Stimulated activated CD4-positive, alpha-beta T cell treated with anti-CD3 and anti-CD28 coated beads, TNF-alpha, amount 100 ng/mL, for 24 hours (primary cell): ENCODE measurements at regions not wholly inside any gene's neighbourhood (a gene's known extent, or its start where the extent isn't known, plus 50 kb on each side); places are given as distances from the start of the nearest gene placed in this dataset.
"Not testable (repeated sequence)": the region's sequence is repeated elsewhere in the genome, so short reads cannot be mapped to it uniquely, and the experiment has no call there.

Source experiments
- DNase-seq, 3 experiments: peaks; one replicate each; pipeline ENCODE4 v3.0.0-alpha.2; 2020; ENCODE audit warnings: low read depth in 3 of 3

DNA sequence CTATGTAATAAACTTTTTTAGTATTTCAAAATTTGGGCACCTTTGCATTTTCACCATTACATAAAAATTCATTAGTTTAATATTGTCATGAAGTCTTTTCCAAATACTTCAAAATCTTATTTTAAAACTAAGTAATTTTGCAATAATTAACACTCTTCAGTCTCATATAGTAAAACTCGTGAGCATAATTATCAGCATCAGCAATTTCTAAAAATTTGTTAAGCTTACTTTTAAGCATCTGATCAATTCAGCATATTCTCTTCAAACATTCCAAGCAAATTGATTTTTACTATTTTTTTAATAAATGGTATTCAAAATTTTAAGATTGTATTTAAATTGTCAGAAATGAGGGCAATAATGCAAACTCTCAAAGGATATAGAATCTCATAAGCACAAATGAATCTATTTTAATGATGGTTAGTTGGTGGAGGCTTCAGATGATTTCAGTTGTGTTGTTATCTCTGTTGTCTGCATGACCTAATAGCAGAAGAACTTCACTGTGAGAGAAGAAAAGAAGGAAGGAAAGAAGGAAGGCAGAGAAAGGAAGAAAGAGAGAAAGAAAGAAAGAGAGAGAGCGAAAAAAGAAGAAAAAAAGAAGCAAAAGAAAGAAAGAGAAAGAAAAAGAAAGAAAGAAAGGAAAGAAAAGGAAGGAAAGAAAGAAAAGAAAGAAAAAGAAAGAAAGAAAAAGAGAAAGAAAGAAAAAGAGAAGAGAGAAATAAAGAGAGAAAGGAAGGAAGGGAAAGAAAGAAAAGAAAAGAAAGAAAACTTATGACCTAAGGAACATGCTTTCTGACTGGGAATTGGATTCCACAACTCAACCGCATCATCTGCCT is 860.5 kb downstream of the NCAM2 start:
- DNase-seq = no peak

DNA sequence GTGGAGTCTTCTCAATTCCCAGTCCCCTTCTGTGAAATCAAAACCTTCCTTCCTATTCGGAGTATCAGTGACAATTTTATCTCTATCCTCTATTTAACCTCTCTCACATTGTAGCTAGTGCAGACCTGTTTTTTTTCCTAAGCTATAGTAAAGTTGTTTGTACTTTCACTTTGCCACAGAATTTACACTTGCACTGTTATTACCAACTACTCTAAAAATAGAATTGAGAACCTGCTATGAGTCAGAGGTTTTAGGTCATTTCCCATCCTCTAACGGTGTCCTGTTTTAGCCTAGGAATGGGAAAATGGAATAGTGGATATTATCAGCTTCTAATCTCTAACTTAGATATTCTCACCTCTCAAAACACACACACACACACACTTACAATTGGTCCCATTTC is 862.7 kb downstream of the NCAM2 start:
- no peak for DNase-seq

DNA sequence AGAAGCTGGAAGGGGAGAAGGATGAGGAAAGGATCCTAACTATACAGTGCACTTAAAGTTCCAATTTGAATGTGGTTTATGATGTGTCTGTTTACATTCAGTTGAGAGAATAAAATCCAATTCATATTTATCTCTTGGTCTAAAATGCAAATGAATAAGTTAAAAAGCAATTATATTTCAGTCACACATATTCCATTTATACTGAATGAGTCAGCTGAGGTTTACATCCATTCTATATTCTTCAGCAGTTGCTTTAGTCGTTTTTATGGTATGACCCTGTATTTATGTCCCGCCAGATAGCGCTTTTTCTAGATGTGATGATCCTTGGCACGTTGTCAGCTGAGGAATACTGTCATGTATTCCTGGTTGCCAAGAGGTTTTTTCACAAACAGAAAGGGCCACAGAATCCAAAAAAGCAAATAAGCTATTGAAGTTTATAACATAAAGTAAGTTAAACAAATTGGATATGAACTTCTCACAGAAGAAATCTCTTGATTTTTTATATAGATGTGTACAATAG is 866.2 kb downstream of the NCAM2 start:
- no peak for DNase-seq

DNA sequence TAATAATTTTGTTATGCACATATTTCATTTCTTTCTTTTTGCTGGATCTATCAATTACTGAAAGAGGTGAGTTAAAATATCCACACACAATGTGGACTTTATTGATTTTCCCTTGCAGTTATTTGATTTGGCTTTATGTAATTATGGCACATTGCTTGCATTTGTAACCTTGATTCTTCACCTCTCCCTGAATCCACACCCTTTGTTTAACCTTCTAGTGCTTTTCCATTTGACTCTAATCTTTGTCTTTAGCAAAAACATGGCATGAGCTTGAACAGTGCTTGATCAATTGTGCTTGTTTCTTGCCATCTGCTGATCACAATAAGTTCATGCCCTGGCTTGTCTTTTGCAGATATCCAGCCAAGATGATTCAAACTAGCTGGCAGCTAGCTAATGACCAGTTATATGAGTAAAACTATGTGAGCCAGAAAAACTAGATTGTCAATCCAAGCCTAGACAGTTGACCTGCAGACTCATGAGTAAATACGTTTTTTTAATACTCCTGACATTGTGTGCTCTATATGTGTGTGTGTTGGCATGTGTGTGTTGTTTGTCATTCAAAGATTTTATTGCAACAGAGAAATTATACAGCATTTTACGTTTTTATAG is 899.2 kb downstream of the NCAM2 start:
- no peak for DNase-seq

DNA sequence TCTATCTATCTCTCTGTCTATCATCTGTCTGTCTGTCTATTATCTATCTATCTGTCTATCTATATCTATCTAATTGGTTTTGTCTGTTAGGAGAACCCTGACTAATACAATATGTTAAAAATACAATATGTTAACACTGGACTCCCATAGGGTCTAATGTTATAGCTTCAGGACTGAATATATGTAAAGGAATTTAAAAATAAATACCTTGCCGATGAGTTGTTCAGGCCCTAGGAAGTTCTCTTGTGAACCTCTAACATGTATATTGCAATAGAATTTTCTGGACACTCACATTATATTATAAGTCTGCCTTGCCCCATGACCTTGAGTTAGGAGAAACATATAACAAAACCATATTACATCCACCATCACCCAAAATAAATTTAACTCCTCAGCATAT is 900.6 kb downstream of the NCAM2 start:
- no peak for DNase-seq

DNA sequence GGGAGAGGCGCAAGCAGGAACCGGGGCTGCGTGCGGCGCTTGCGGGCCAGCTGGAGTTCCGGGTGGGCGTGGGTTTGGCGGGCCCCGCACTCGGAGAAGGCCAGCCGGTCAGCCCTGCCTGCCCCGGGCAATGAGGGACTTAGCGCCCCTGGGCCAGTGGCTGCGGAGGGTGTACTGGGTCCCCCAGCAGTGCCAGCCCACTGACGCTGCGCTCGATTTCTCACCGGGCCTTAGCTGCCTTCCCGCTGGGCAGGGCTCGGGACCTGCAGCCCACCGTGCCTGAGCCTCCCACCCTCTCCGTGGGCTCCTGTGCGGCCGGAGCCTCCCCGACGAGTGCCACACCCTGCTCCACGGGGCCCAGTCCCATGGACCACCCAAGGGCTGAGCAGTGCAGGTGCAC is 904.2 kb downstream of the NCAM2 start:
- not testable (repeated sequence) for DNase-seq

DNA sequence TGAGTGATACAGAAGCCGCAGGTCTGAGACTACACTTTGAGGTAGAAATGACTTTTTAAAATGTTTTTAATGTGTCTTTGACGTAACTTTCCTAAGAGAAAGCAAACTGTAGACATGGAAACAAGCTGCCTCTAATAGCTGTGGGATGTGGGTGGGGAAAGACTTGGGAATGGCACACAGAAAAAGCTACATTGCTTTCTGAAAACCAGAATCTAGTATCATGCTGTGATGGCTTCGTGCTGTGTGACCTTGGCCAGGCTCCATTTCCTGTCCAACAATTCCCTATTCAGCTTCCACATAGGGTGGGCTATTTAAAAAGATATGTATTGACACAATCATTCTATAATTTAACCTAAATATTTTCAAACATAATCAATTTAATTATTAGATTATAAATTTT is 909.1 kb downstream of the NCAM2 start:
- DNase-seq = no peak

DNA sequence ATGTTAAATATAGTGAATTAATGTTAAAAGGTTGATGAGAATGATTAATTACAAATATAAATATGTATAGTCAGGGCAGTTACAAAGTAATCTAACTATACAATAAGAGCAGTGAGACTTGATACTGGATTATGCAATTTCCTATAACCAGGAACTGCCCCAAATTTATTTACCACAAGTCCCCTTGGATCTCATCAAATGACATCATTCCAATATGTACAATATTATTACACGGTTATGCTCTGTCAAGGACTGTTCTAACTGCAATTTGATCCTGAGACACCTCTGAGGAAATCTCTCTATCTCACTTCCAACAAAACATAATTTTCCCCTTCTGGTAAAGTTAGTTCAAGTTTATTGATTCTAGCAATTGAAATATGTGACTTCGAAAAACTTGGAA is 917.6 kb downstream of the NCAM2 start:
- DNase-seq = no peak

DNA sequence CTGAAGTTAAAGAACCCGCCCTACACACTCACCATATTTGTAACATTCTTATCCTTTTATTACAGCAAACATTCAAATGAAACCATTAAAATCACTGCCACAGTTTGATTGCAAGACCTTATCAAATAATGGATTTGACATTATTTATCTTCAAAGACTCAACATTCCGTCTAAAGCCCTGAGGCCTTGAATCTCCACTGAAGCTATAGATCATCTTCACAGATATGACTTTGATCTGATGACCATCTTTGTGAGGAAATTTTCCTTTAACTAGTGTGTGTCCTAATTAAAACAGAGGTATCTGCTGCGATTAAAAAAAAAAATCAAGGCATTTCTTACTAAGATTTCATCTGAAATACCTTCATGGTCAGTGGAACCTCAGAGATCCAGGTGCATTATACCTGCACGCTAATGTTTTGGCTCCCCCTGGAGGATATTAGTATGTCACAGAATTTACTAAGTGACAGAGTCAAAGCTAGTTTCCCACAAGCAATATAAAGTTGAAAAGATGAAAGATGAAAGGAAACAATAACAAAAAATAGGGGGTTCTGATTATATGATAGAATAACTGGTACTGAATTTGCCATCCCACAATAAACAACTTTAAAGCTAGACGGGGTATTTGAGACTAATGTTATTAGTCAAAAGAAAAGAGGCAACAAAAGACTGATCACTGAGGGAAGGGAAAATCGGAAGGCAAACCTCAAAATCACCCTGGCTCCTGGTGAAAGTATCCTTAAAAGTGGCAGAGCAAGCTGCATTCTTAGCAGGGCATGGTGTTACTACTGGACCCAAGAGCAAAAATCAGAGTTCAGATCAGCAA is 923.4 kb downstream of the NCAM2 start:
- DNase-seq = no peak

DNA sequence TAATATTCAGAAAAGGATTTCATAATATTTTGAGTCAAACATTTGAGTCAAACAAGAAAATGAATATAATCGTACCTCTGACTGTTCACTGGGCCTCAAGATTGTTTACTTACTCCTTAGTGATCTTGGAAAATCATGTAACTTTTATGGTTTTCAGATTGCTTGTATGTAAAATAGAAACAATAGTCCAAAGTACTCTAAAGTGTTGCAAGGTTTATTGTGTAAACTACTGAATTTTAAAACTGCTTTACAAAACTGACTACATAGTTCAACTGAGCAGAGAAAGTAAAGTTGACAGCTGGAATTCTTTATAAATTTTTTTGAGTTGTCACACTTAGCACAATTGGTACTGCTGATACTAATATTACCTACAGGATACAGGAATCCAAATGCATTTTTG is 931.0 kb downstream of the NCAM2 start:
- no peak for DNase-seq

DNA sequence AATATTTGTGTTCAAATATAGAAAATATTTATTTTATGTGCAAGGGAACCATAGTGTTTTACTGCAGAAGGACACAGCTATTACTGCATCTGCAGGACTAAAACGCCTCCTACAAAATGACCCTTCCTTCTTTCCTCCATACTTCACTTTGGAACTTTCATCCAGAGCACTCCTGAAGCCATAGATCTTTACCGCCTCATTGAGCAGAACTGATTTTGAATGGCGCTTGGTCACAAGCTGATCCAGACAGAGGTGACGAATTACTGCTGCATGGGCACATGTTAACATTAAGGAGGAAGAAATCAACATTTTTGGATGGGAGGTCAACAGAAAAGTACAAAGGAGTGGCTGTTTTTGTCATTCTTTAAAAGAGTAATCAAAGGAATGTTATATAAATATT is 931.6 kb downstream of the NCAM2 start:
- no peak for DNase-seq

DNA sequence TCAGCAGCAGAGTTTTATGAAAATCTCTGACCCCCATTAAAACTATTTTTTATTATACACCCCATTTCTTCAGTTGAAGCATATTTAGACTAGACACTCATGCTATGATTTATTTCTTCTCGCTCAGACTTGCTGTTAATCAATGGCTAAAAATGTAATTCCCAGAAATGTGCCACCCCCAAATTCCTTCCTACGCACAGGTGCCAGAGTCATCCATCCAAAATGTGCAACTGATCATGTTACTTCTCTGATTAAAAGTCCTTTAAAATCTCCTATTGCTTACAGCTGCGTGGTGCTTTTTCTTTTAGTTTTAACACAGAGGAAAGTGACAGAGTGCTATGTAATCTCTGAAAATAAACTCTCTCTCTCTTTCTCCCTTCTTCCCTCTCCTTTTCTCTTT is 954.4 kb downstream of the NCAM2 start:
- DNase-seq = no peak

DNA sequence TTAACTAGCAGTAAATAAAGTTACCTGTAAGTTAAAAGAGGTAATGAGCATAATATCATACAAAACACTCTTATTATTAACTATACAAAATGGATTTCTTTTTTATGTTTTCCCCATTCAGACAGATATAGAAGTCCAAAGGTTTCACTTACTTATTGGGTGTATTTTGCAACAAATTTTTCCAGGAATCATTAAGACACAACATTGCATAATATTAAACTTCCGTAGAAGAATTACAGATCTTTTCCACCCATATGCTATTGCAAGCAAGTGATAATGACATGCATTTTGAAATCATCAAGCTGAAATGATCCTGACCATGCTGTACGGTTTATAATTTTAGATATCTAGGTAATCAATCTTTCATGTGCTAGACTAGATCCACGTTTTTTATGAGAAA is 957.0 kb downstream of the NCAM2 start:
- no peak for DNase-seq

DNA sequence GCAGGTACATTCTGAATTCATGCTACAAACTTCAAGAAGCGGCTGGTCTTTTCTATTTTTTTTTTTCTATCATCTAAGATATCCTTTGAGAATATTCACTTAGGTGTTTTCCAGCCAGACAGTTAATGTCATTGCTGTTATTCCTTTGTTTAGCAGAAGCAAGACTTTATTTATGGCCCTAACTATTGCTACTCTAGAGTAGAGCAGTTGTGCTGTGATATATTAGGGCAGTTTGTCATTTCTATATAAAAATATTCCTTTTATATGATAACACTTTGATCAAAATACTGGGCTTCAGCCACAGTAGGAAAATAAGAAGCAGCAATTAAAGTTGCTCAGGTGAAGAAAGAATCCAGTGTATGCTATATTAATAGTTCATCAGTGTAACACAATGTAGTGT is 959.3 kb downstream of the NCAM2 start:
- DNase-seq = no peak

DNA sequence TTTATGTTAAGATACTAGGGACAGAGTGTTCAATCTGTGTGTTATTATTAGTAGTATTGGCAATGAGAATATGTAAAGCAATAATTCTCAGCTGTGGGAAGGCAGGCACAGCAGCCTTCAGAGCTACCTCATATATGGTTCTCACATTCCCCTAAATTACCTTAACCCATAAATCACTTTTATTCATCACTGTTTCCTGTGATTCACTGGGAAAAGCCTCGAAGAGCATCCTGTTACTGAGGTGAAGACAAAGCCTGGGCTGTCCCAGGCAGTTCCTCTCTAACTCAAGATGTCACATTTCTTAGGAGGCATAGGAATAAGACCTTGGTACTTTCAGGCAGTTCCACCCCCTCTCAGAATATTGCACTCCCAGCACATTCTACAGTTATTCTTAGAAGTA is 965.7 kb downstream of the NCAM2 start:
- DNase-seq = no peak

DNA sequence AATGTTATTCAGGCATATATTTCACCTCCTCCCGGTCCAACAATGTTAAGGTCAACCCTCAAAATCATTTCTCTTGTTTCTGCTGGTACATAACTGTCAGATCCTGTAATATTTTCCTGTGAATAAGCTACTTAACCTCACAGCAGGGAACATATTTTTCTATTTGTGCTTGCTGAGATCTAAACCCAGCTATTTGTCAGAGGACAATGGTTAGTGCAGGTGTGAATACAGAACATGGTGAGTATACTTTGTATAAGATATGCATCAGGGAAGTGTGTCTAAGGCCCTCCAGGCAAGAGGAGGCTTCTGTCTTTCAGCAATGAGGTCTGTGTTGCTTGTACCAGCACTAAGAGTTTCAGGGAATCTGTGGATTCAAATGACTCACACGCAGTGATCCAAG is 970.6 kb downstream of the NCAM2 start:
- no peak for DNase-seq

DNA sequence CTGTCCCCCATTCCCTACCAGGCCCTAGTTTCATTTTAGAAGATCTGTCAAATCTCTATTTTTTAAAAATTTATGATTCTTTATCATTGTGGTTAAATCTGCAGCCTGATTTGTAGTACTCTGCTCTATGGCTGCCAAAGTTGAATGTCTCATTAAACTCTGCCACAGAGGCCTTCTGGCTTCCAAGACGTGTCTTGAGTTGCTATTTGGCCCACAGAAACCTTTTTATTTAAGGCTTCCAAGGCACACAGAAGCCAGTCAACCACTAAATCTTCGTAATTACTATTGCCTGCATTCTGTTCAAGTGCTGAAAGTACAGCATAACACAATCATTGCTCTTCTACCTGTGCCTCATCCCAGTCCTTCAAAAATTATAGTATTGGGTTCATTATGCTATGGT is 971.0 kb downstream of the NCAM2 start:
- DNase-seq = no peak

DNA sequence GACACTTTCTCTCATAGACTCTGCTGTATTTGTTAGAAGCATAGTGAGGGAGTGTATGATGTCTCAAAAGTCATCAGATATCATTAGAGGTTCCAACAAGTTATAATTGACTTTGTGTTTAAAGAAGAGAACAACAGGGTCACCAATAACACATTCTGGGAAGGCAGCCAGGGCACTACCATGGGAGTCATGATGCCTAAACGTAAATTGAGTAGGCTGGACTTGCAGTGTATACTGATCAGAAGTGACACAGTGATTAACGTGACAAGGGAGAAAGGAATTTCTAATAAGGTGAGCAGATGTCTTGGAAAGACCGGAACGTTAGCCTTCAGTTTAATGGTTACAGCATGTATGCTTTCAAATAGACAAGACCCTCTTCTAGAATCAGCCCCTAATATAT is 973.2 kb downstream of the NCAM2 start:
- DNase-seq = no peak

DNA sequence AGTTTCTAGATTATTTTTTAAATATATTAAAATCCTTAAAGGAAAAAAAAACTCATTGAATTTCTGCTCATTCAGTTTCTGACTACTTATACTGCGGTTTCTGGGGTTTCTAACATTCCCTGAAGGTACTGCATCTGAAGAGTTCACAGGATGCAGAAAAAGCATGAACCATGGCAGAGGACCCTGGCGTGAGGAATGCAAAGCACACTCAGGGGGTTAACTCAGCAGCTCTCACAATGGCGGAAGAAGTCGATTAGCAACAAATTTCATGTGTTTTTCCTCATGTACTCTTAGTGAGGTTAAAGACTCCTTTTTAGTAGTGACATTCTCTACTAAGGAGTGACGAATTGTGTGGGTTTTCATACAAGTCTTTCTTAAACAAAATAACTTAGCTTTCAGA is 975.6 kb downstream of the NCAM2 start:
- no peak for DNase-seq

DNA sequence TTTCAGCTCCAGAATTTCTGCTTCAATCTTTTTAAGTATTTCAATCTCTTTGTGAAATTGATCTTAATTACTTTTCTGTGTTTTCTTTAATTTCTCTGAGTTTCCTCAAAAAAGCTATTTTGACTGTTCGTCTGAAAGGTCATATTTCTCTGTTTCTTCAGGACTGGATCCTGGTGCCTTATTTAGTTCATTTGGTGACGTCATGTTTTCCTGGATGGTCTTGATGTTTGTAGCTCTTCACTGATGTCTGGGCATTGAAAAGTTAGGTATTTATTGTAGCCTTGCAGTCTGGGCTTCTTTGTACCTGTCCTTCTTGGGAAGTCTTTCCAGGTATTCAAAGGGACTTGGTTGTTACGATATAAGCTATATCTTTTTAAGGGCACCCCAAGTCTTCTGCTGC is 998.7 kb downstream of the NCAM2 start:
- DNase-seq = no peak

DNA sequence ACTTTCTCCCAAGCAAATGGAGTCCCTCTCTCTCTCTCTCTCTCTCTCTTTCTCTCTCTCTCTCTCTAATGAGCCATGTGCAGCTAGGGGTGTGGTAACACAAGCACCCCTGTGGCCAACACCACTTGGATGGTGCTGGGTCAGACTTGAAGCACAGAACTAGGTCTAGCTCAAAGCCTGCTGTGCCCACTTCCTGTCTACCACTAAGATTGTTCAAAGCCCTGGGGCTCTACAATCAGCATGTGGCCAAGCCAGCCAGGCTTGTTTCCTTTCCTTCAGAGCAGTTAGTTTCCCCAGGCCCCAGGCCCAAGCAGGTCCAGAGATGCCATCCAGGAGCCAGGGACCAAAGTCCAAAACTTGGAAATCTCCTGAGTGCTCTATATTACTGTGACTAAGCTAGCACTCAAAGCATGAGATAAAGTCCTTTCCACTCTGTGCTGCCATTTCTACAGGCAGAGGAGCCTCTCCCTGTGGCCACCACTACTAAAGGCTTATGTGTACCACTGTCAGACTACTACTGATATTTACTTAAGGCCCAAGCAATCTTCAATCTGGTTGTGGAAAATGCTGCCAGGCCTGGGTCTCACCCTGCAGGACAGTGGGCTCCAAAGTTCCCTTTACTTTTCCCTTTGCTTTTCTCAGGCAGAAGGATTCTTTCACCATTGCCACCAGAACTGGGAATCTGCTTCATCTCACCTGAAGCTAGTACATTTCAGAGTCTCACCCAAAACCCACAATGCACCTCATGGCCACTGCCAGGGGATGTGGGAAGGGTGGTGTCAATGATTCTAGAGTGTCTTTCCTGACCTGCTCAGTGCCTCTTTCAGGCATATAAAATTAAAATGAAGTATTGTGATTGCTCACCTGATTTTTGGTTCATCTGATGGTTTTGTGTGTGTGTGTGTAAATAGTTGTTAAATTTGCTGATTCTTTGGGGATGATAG is 999.5 kb downstream of the NCAM2 start:
- no peak for DNase-seq
